ENCODE measurements at regions not wholly inside any gene's neighbourhood (a gene's known extent, or its start where the extent isn't known, plus 50 kb on each side); places are given as distances from the start of the nearest gene placed in this dataset.

- no peak overlapping the region for H3K23ac ChIP-seq (ENCODE audit: low read depth, low read length)
- H3K18ac ChIP-seq (ENCODE audit: low read depth, low read length): no peak overlapping the region
- no peaks in the 10 kb centered on the region for H3K27me3 ChIP-seq (ENCODE audit: control insufficient read depth, insufficient read depth, low read length)
- H3K56ac ChIP-seq (ENCODE audit: extremely low read depth, insufficient read depth, low read length): no peak overlapping the region
- H3K36me3 ChIP-seq (ENCODE audit: control insufficient read depth, insufficient read depth, low read length): no peaks in the 10 kb centered on the region
- no peak overlapping the region for H2AK5ac ChIP-seq (ENCODE audit: low read depth, low read length)
- ChIA-PET POLR2A (ENCODE audit: unreplicated experiment) (no interaction called here), CTCF (no interaction called here)
- H4K91ac ChIP-seq (ENCODE audit: insufficient read depth, low read depth, low read length): no peak overlapping the region
- H4K20me1 ChIP-seq (ENCODE audit: insufficient read depth, low read length): no peaks in the 10 kb centered on the region
- no peak overlapping the region for H3K4me3 ChIP-seq (ENCODE audit: insufficient read depth, low read depth, low read length)
- no TSS peak for BruUV-seq (replicated peaks)
- no peaks in the 10 kb centered on the region for H3K79me1 ChIP-seq (ENCODE audit: low read depth in 1 of 2, low read length in 2 of 2)
- no peak for TF ChIP-seq BHLHE40 (IDR thresholded peaks at IDR 0.05; ENCODE audit: low read depth, low read length)
- no peak for TF ChIP-seq POLR2A (IDR thresholded peaks at IDR 0.05; ENCODE audit: low read depth, low read length)
- TF ChIP-seq RAD21 (IDR thresholded peaks at IDR 0.05; ENCODE audit: low read length): no peak
- no peak for TF ChIP-seq MXI1 (IDR thresholded peaks at IDR 0.05; ENCODE audit: borderline replicate concordance, low read depth, low read length)
- TF ChIP-seq CHD1 (IDR thresholded peaks at IDR 0.05; ENCODE audit: low read depth, low read length): no peak
- TF ChIP-seq RFX5 (IDR thresholded peaks at IDR 0.05; ENCODE audit: low read depth, low read length): no peak
- TF ChIP-seq RCOR1 (IDR thresholded peaks at IDR 0.05; ENCODE audit: insufficient replicate concordance, low read length): no peak
- TF ChIP-seq CTCF (conservative IDR thresholded peaks at IDR 0.05; ENCODE audit: low read depth, low read length): no peak
- no peak for TF ChIP-seq USF2 (IDR thresholded peaks at IDR 0.05; ENCODE audit: low read depth, low read length)
- no peak for TF ChIP-seq SMC3 (IDR thresholded peaks at IDR 0.05; ENCODE audit: low read depth, low read length)
- TF ChIP-seq MAFK (IDR thresholded peaks at IDR 0.05; ENCODE audit: low read depth, low read length): no peak
- no peak for TF ChIP-seq MAZ (IDR thresholded peaks at IDR 0.05; ENCODE audit: borderline replicate concordance, low read depth, low read length)
- no peak for TF ChIP-seq CEBPB (IDR thresholded peaks at IDR 0.05; ENCODE audit: low read depth, low read length)
- TF ChIP-seq FOS (IDR thresholded peaks at IDR 0.05; ENCODE audit: low read depth, low read length): no peak
- H3K4me1 ChIP-seq (ENCODE audit: control insufficient read depth, insufficient read depth, low read length): no peaks in the 10 kb centered on the region
- H2BK20ac ChIP-seq (ENCODE audit: low read depth, low read length): no peak overlapping the region
- H3K9me1 ChIP-seq (ENCODE audit: insufficient read depth, low read length): no peaks in the 10 kb centered on the region
- intact Hi-C loops (cut with micrococcal nuclease) (no loop called here), dilution Hi-C loops (cut with HindIII; ENCODE audit: low sequenced_read_pairs, unreplicated experiment) (no loop called here), in situ Hi-C loops (cut with MboI; ENCODE audit: low sequenced_read_pairs) (no loop called here)
- no peak overlapping the region for H3K14ac ChIP-seq (replicated peaks; ENCODE audit: low read depth, low read length)
- no peak for ATAC-seq (ENCODE audit: low read depth)
- no peak overlapping the region for H4K5ac ChIP-seq (ENCODE audit: low read depth, low read length)
- H3K4me2 ChIP-seq (ENCODE audit: low read depth, low read length): no peak overlapping the region
- no peak overlapping the region for H2AK9ac ChIP-seq (replicated peaks; ENCODE audit: low read depth, low read length, poor library complexity)
- H2BK15ac ChIP-seq (ENCODE audit: low read depth, low read length): no peak overlapping the region
- H3K27ac ChIP-seq (ENCODE audit: insufficient read depth, low read length): no peak overlapping the region
- no peak overlapping the region for H2AFZ ChIP-seq (replicated peaks; ENCODE audit: low read length, poor library complexity)
- no peak overlapping the region for H3K9ac ChIP-seq (ENCODE audit: low read depth, low read length)
- no peak overlapping the region for H2BK120ac ChIP-seq (ENCODE audit: low read depth, low read length)
- no peak for DNase-seq
- no peak overlapping the region for H4K8ac ChIP-seq (ENCODE audit: low read depth in 2 of 2, low read length in 2 of 2)
- H3K4ac ChIP-seq (ENCODE audit: low read depth, low read length): no peak overlapping the region
- H3K9me3 ChIP-seq (ENCODE audit: control insufficient read depth, insufficient read depth, low read length): no peaks in the 10 kb centered on the region; the same call in 1 of the 2 replicates
- WGBS, 2 experiments (ENCODE audit: extremely low coverage in 2 of 2, insufficient read length in 1 of 2): no CpG with 5 or more reads among the region's 2 CpGs
- no peak overlapping the region for H2BK5ac ChIP-seq (ENCODE audit: low read depth, low read length, poor library complexity, severe bottlenecking)
These were observed 321.4 kb upstream of the MEOX2 start for GRCh38 chr7:16007911-16008310.
